Prostate gland (tissue), 2 donors: ENCODE measurements at regions not wholly inside any gene's neighbourhood (a gene's known extent, or its start where the extent isn't known, plus 50 kb on each side); places are given as distances from the start of the nearest gene placed in this dataset.

Experiments used
- POLR2A ChIP-seq: fragments of 450-650 bp; IDR thresholded peaks from one replicate; pipeline ENCODE4 v1.6.1; 2016; ENCODE audit warnings: antibody characterized with exemption, mild to moderate bottlenecking
- TF ChIP-seq, protein P1 (sequence below), 4 experiments: fragments of 200-600 bp in 2 of 4; fragments of 450-650 bp in 2 of 4; sonication (generic) in 2 of 4; IDR thresholded peaks; 1 replicate in 3 of 4; 2 replicates in 1 of 4; pipeline ENCODE4 v1.5.1; 2016 to 2019; ENCODE audit warnings: antibody characterized with exemption in 4 of 4, mild to moderate bottlenecking in 2 of 4, moderate library complexity in 2 of 4

DNA sequence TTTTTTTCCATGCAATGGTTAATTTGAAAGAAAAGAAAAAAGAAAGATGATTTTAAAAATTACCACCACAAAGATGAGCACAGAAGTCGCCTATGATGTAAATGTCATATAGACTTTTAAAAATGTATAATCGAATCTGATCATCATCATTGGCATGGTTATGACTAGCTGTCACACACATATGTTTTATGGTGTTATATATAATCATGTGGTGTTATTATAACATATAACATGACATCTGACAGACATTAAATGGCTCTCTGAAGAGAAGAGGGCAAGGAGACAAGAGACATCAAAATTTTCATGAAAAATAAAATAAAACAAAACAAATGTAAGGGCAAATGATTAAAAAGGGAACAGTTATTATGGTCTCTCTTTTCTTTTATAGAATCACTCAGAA, 217.5 kb downstream of the TMEM161B start:
- TF ChIP-seq, protein P1, sequence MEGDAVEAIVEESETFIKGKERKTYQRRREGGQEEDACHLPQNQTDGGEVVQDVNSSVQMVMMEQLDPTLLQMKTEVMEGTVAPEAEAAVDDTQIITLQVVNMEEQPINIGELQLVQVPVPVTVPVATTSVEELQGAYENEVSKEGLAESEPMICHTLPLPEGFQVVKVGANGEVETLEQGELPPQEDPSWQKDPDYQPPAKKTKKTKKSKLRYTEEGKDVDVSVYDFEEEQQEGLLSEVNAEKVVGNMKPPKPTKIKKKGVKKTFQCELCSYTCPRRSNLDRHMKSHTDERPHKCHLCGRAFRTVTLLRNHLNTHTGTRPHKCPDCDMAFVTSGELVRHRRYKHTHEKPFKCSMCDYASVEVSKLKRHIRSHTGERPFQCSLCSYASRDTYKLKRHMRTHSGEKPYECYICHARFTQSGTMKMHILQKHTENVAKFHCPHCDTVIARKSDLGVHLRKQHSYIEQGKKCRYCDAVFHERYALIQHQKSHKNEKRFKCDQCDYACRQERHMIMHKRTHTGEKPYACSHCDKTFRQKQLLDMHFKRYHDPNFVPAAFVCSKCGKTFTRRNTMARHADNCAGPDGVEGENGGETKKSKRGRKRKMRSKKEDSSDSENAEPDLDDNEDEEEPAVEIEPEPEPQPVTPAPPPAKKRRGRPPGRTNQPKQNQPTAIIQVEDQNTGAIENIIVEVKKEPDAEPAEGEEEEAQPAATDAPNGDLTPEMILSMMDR (IDR thresholded peaks at IDR 0.05): no peak
- no peak for TF ChIP-seq POLR2A
